ENCODE measurements at regions not wholly inside any gene's neighbourhood (a gene's known extent, or its start where the extent isn't known, plus 50 kb on each side); places are given as distances from the start of the nearest gene placed in this dataset.
"Not testable (repeated sequence)": the region's sequence is repeated elsewhere in the genome, so short reads cannot be mapped to it uniquely, and the experiment has no call there.

- no peak overlapping the region for H3K27ac ChIP-seq
- no peak for TF ChIP-seq CTCF (conservative IDR thresholded peaks at IDR 0.05)
- no peak for TF ChIP-seq ZFX (IDR thresholded peaks at IDR 0.05)
Observed at GRCh38 chr14:40684328-40684727, 922.3 kb upstream of the LRFN5 start.

- H3K27ac ChIP-seq = no peak overlapping the region
- TF ChIP-seq CTCF (conservative IDR thresholded peaks at IDR 0.05) (no peak), ZFX (IDR thresholded peaks at IDR 0.05) (no peak)
Observed at GRCh38 chr14:40682131-40682913, 924.4 kb upstream of the LRFN5 start.

- no peak overlapping the region for H3K27ac ChIP-seq
- no peak for TF ChIP-seq CTCF (conservative IDR thresholded peaks at IDR 0.05)
- TF ChIP-seq ZFX (IDR thresholded peaks at IDR 0.05) = no peak
Observed at GRCh38 chr14:40679256-40679655, 927.4 kb upstream of the LRFN5 start.

GRCh38 chr14:40677206-40677605, 929.5 kb upstream of the LRFN5 start:
- not testable (repeated sequence) for H3K27ac ChIP-seq

- TF ChIP-seq CTCF (conservative IDR thresholded peaks at IDR 0.05) (no peak), ZFX (IDR thresholded peaks at IDR 0.05) (no peak)
- H3K27ac ChIP-seq = no peak overlapping the region
Observed at GRCh38 chr14:40674502-40674901, 932.2 kb upstream of the LRFN5 start.

- H3K27ac ChIP-seq = no peak overlapping the region
- TF ChIP-seq ZFX (IDR thresholded peaks at IDR 0.05) (no peak), CTCF (conservative IDR thresholded peaks at IDR 0.05) (no peak)
Observed at GRCh38 chr14:40656311-40656710, 950.4 kb upstream of the LRFN5 start.

GRCh38 chr14:40652089-40652691, 954.5 kb upstream of the LRFN5 start:
- H3K27ac ChIP-seq = no peak overlapping the region
- no peak for TF ChIP-seq CTCF (conservative IDR thresholded peaks at IDR 0.05)
- no peak for TF ChIP-seq ZFX (IDR thresholded peaks at IDR 0.05)

GRCh38 chr14:40630471-40630870, 976.2 kb upstream of the LRFN5 start:
- TF ChIP-seq ZFX (IDR thresholded peaks at IDR 0.05) (no peak), CTCF (conservative IDR thresholded peaks at IDR 0.05) (no peak)

GRCh38 chr14:40629551-40630137, 977.0 kb upstream of the LRFN5 start:
- H3K27ac ChIP-seq = not testable (repeated sequence)

More at GRCh38 chr14:40630471-40630870, 976.2 kb upstream of the LRFN5 start:
- no peak overlapping the region for H3K27ac ChIP-seq

Measured in C4-2B (cell line).